Right atrium auricular region (tissue), 2 donors: ENCODE measurements at regions not wholly inside any gene's neighbourhood (a gene's known extent, or its start where the extent isn't known, plus 50 kb on each side); places are given as distances from the start of the nearest gene placed in this dataset.

Source experiments
- DNase-seq: peaks from one replicate; pipeline ENCODE4 v3.0.0-alpha.2; 2019; ENCODE audit warnings: low spot score
- H3K27ac ChIP-seq, 2 donors: fragments of 200-600 bp; sonication (generic); 1 replicate in 1 of 2; 2 replicates in 1 of 2; pipeline ENCODE4 v1.5.1; 2016 to 2019
- H3K27me3 ChIP-seq, 2 donors: fragments of 200-600 bp; sonication (generic); one replicate each; pipeline versions ENCODE4 v1.5.1 to v1.6.0; 2017 to 2019
- H3K36me3 ChIP-seq: fragments of 200-600 bp; sonication (generic); one replicate; pipeline ENCODE4 v1.5.1; 2016
- H3K4me1 ChIP-seq, 2 donors: fragments of 200-600 bp; sonication (generic); one replicate each; pipeline versions ENCODE4 v1.5.1 to v1.6.0; 2017 to 2019
- H3K4me3 ChIP-seq, 2 donors: fragments of 200-600 bp; sonication (generic); 1 replicate in 1 of 2; 2 replicates in 1 of 2; pipeline ENCODE4 v1.5.1; 2017 to 2019; ENCODE audit warnings: mild to moderate bottlenecking in 1 of 2, moderate library complexity in 1 of 2
- H3K9me3 ChIP-seq, 2 donors: fragments of 200-600 bp; sonication (generic); one replicate each; pipeline ENCODE4 v1.5.1; 2019
- CTCF ChIP-seq, 2 donors: fragments of 200-600 bp; sonication (generic); IDR thresholded peaks; one replicate each; pipeline ENCODE4 v1.5.1; 2019; ENCODE audit warnings: antibody characterized with exemption in 2 of 2

GRCh38 chr1:10938741-10939417 is 73.6 kb upstream of the TARDBP start:
- TF ChIP-seq CTCF (IDR thresholded peaks at IDR 0.05) = no peak
- Histone ChIP-seq H3K27me3 (no peaks in the 10 kb centered on the region), H3K9me3 (no peaks in the 10 kb centered on the region), H3K4me3 (no peak overlapping the region), H3K27ac (no peak overlapping the region), H3K36me3 (no peaks in the 10 kb centered on the region), H3K4me1 (peaks cover 0 to 13% of the 10 kb centered on the region in 2 donors)
- DNase-seq = no peak

- Histone ChIP-seq H3K4me3 (no peak overlapping the region), H3K36me3 (no peaks in the 10 kb centered on the region), H3K27ac (no peak overlapping the region), H3K9me3 (no peaks in the 10 kb centered on the region), H3K27me3 (no peaks in the 10 kb centered on the region), H3K4me1 (peaks cover 0 to 22% of the 10 kb centered on the region in 2 donors)
- no peak for TF ChIP-seq CTCF (IDR thresholded peaks at IDR 0.05)
- no peak for DNase-seq
Measured at GRCh38 chr1:10939654-10940450, 72.6 kb upstream of the TARDBP start.

GRCh38 chr1:10940451-10940804 is 72.0 kb upstream of the TARDBP start:
- no peaks in the 10 kb centered on the region for H3K36me3 ChIP-seq
- TF ChIP-seq CTCF (IDR thresholded peaks at IDR 0.05) = no peak
- H3K9me3 ChIP-seq = no peaks in the 10 kb centered on the region
- H3K27ac ChIP-seq = no peak overlapping the region
- peaks cover 0 to 22% of the 10 kb centered on the region in 2 donors for H3K4me1 ChIP-seq
- no peak for DNase-seq
- H3K27me3 ChIP-seq = no peaks in the 10 kb centered on the region
- no peak overlapping the region for H3K4me3 ChIP-seq

- Histone ChIP-seq H3K27ac (no peak overlapping the region), H3K4me1 (peaks cover 0 to 22% of the 10 kb centered on the region in 2 donors), H3K9me3 (no peaks in the 10 kb centered on the region), H3K27me3 (no peaks in the 10 kb centered on the region), H3K36me3 (no peaks in the 10 kb centered on the region), H3K4me3 (no peak overlapping the region)
- no peak for DNase-seq
- TF ChIP-seq CTCF (IDR thresholded peaks at IDR 0.05) = no peak
Measured at GRCh38 chr1:10940838-10941237, 71.6 kb upstream of the TARDBP start.

- H3K4me1 ChIP-seq = peaks cover 0 to 22% of the 10 kb centered on the region in 2 donors
- no peak overlapping the region for H3K4me3 ChIP-seq
- TF ChIP-seq CTCF (IDR thresholded peaks at IDR 0.05) = peak; percentile 84 to 90
- no peaks in the 10 kb centered on the region for H3K9me3 ChIP-seq
- no peaks in the 10 kb centered on the region for H3K36me3 ChIP-seq
- no peaks in the 10 kb centered on the region for H3K27me3 ChIP-seq
- H3K27ac ChIP-seq = no peak overlapping the region
- no peak for DNase-seq
Measured at GRCh38 chr1:10941891-10942541, 70.4 kb upstream of the TARDBP start.
